ENCODE measurements at regions not wholly inside any gene's neighbourhood (a gene's known extent, or its start where the extent isn't known, plus 50 kb on each side); places are given as distances from the start of the nearest gene placed in this dataset.

- TF ChIP-seq EP300 (IDR thresholded peaks at IDR 0.05) = no peak
- no peak for TF ChIP-seq POLR2A (IDR thresholded peaks at IDR 0.05)
- TF ChIP-seq CTCF (IDR thresholded peaks at IDR 0.05) = no peak
- no peak for TF ChIP-seq POLR2AphosphoS5 (IDR thresholded peaks at IDR 0.05)
- no peaks in the 10 kb centered on the region for H3K36me3 ChIP-seq
- no peak for DNase-seq
- no peaks in the 10 kb centered on the region for H3K27me3 ChIP-seq
- H3K4me1 ChIP-seq = no peaks in the 10 kb centered on the region
- no peak overlapping the region for H3K4me3 ChIP-seq
- H3K27ac ChIP-seq = no peak overlapping the region
- intact Hi-C loops (cut with DNase I) = no loop called here
- WGBS, 2 donors = 91 to 95% methylated on average over 12 of the region's 12 CpGs
- no peaks in the 10 kb centered on the region for H3K9me3 ChIP-seq
These were observed 361.8 kb downstream of the FAT4 start for GRCh38 chr4:125676583-125676982.

- H3K36me3 ChIP-seq = no peaks in the 10 kb centered on the region
- no peak overlapping the region for H3K4me3 ChIP-seq
- 41 to 79% methylated on average over 2 of the region's 2 CpGs for WGBS, 2 donors
- no peaks in the 10 kb centered on the region for H3K27me3 ChIP-seq
- no peaks in the 10 kb centered on the region for H3K9me3 ChIP-seq
- no peak overlapping the region for H3K27ac ChIP-seq
- intact Hi-C loops (cut with DNase I) = no loop called here
- no peak for TF ChIP-seq EP300 (IDR thresholded peaks at IDR 0.05)
- no peak for TF ChIP-seq POLR2AphosphoS5 (IDR thresholded peaks at IDR 0.05)
- TF ChIP-seq POLR2A (IDR thresholded peaks at IDR 0.05) = no peak
- TF ChIP-seq CTCF (IDR thresholded peaks at IDR 0.05) = no peak
- DNase-seq = no peak
- H3K4me1 ChIP-seq = no peaks in the 10 kb centered on the region
These were observed 363.0 kb downstream of the FAT4 start for GRCh38 chr4:125677665-125678307.

- Histone ChIP-seq H3K9me3 (no peaks in the 10 kb centered on the region), H3K4me1 (no peaks in the 10 kb centered on the region), H3K27ac (no peak overlapping the region), H3K4me3 (no peak overlapping the region), H3K36me3 (no peaks in the 10 kb centered on the region), H3K27me3 (no peaks in the 10 kb centered on the region)
- TF ChIP-seq CTCF (IDR thresholded peaks at IDR 0.05) (no peak), EP300 (IDR thresholded peaks at IDR 0.05) (no peak), POLR2A (IDR thresholded peaks at IDR 0.05) (no peak), POLR2AphosphoS5 (IDR thresholded peaks at IDR 0.05) (no peak)
- intact Hi-C loops (cut with DNase I) = no loop called here
- DNase-seq = no peak
These were observed 365.2 kb downstream of the FAT4 start for GRCh38 chr4:125679989-125680388.

- H3K36me3 ChIP-seq = no peaks in the 10 kb centered on the region
- H3K9me3 ChIP-seq = no peaks in the 10 kb centered on the region
- H3K4me3 ChIP-seq = no peak overlapping the region
- intact Hi-C loops (cut with DNase I) = no loop called here
- H3K27me3 ChIP-seq = no peaks in the 10 kb centered on the region
- 60 to 74% methylated on average over 1 of the region's 1 CpG for WGBS, 2 donors
- no peaks in the 10 kb centered on the region for H3K4me1 ChIP-seq
- DNase-seq = no peak
- TF ChIP-seq POLR2A (IDR thresholded peaks at IDR 0.05) (no peak), EP300 (IDR thresholded peaks at IDR 0.05) (no peak), POLR2AphosphoS5 (IDR thresholded peaks at IDR 0.05) (no peak), CTCF (IDR thresholded peaks at IDR 0.05) (no peak)
- no peak overlapping the region for H3K27ac ChIP-seq
These were observed 366.5 kb downstream of the FAT4 start for GRCh38 chr4:125681240-125681639.

GRCh38 chr4:125682730-125683129, 368.0 kb downstream of the FAT4 start:
- no peak for DNase-seq
- TF ChIP-seq CTCF (IDR thresholded peaks at IDR 0.05) (no peak), EP300 (IDR thresholded peaks at IDR 0.05) (no peak), POLR2A (IDR thresholded peaks at IDR 0.05) (no peak), POLR2AphosphoS5 (IDR thresholded peaks at IDR 0.05) (no peak)
- intact Hi-C loops (cut with DNase I) = no loop called here
- H3K27me3 ChIP-seq = no peaks in the 10 kb centered on the region
- 89 to 93% methylated on average over 18 of the region's 18 CpGs for WGBS, 2 donors
- no peak overlapping the region for H3K4me3 ChIP-seq
- H3K36me3 ChIP-seq = no peaks in the 10 kb centered on the region
- no peak overlapping the region for H3K27ac ChIP-seq
- H3K9me3 ChIP-seq = no peaks in the 10 kb centered on the region
- H3K4me1 ChIP-seq = no peaks in the 10 kb centered on the region
